Parathyroid adenoma (tissue), 2 donors: ENCODE measurements at regions not wholly inside any gene's neighbourhood (a gene's known extent, or its start where the extent isn't known, plus 50 kb on each side); places are given as distances from the start of the nearest gene placed in this dataset.

Source experiments
- H2AFZ ChIP-seq: fragments of 300-600 bp; sonication (generic); one replicate; pipeline ENCODE4 v1.7.0; 2017; ENCODE audit warnings: antibody characterized with exemption, mild to moderate bottlenecking
- H3K27ac ChIP-seq: fragments of 300-600 bp; sonication (generic); one replicate; pipeline ENCODE4 v1.7.0; 2017
- H3K27me3 ChIP-seq: fragments of 300-600 bp; sonication (generic); one replicate; pipeline ENCODE4 v1.7.0; 2017; ENCODE audit warnings: low read length; ENCODE audit not compliant: control insufficient read depth, insufficient read depth
- H3K36me3 ChIP-seq: fragments of 300-600 bp; sonication (generic); one replicate; pipeline ENCODE4 v1.7.0; 2017; ENCODE audit warnings: low read length; ENCODE audit not compliant: control insufficient read depth, insufficient read depth
- H3K4me1 ChIP-seq: fragments of 300-600 bp; sonication (generic); one replicate; pipeline ENCODE4 v1.7.0; 2017; ENCODE audit warnings: control low read depth
- H3K4me2 ChIP-seq: fragments of 300-600 bp; sonication (generic); one replicate; pipeline ENCODE4 v1.7.0; 2017; ENCODE audit warnings: low read length
- H3K4me3 ChIP-seq: fragments of 300-600 bp; sonication (generic); one replicate; pipeline ENCODE4 v1.7.0; 2017; ENCODE audit warnings: low read depth, low read length
- H3K79me2 ChIP-seq: fragments of 300-600 bp; sonication (generic); one replicate; pipeline ENCODE4 v1.7.0; 2017; ENCODE audit warnings: control low read depth
- H3K9ac ChIP-seq: fragments of 300-600 bp; sonication (generic); one replicate; pipeline ENCODE4 v1.7.0; 2017; ENCODE audit warnings: mild to moderate bottlenecking
- H3K9me3 ChIP-seq: fragments of 300-600 bp; sonication (generic); one replicate; pipeline ENCODE4 v1.7.0; 2017; ENCODE audit warnings: low read length; ENCODE audit not compliant: control insufficient read depth
- CTCF ChIP-seq: fragments of 300-600 bp; sonication (generic); IDR thresholded peaks from one replicate; pipeline ENCODE4 v1.7.0; 2017; ENCODE audit warnings: antibody characterized with exemption, mild to moderate bottlenecking
- donor health status: primary hyperparathyroidism.

- Histone ChIP-seq H3K9me3 (no peaks in the 10 kb centered on the region), H3K36me3 (no peaks in the 10 kb centered on the region), H2AFZ (no peak overlapping the region), H3K4me2 (no peak overlapping the region), H3K9ac (no peak overlapping the region), H3K79me2 (no peaks in the 10 kb centered on the region), H3K27me3 (no peaks in the 10 kb centered on the region), H3K27ac (no peak overlapping the region), H3K4me1 (no peaks in the 10 kb centered on the region), H3K4me3 (no peak overlapping the region)
- TF ChIP-seq CTCF: no peak
Measured at GRCh38 chr11:19357943-19358342, 117.2 kb upstream of the E2F8 start.

- Histone ChIP-seq H3K9ac (no peak overlapping the region), H3K36me3 (no peaks in the 10 kb centered on the region), H3K4me2 (no peak overlapping the region), H3K79me2 (no peaks in the 10 kb centered on the region), H3K9me3 (no peaks in the 10 kb centered on the region), H3K4me3 (no peak overlapping the region), H3K27ac (no peak overlapping the region), H2AFZ (no peak overlapping the region), H3K4me1 (no peaks in the 10 kb centered on the region), H3K27me3 (no peaks in the 10 kb centered on the region)
- TF ChIP-seq CTCF: no peak
Measured at GRCh38 chr11:19355601-19356000, 114.9 kb upstream of the E2F8 start.

- Histone ChIP-seq H3K4me1 (no peaks in the 10 kb centered on the region), H3K9ac (no peak overlapping the region), H3K9me3 (no peaks in the 10 kb centered on the region), H3K4me3 (no peak overlapping the region), H3K36me3 (no peaks in the 10 kb centered on the region), H3K27me3 (no peaks in the 10 kb centered on the region), H3K4me2 (no peak overlapping the region), H3K27ac (no peak overlapping the region), H2AFZ (no peak overlapping the region), H3K79me2 (no peaks in the 10 kb centered on the region)
- no peak for TF ChIP-seq CTCF
Measured at GRCh38 chr11:19353287-19353850, 112.6 kb upstream of the E2F8 start.

GRCh38 chr11:19352771-19353160 is 112.0 kb upstream of the E2F8 start:
- no peaks in the 10 kb centered on the region for H3K79me2 ChIP-seq
- H3K9ac ChIP-seq: no peak overlapping the region
- H3K9me3 ChIP-seq: no peaks in the 10 kb centered on the region
- TF ChIP-seq CTCF: no peak
- H3K4me1 ChIP-seq: no peaks in the 10 kb centered on the region
- H3K36me3 ChIP-seq: no peaks in the 10 kb centered on the region
- no peak overlapping the region for H3K4me2 ChIP-seq
- H3K27me3 ChIP-seq: no peaks in the 10 kb centered on the region
- no peak overlapping the region for H3K4me3 ChIP-seq
- no peak overlapping the region for H3K27ac ChIP-seq
- H2AFZ ChIP-seq: no peak overlapping the region

- H3K79me2 ChIP-seq: no peaks in the 10 kb centered on the region
- no peak overlapping the region for H3K4me3 ChIP-seq
- H3K9me3 ChIP-seq: no peaks in the 10 kb centered on the region
- H3K27ac ChIP-seq: no peak overlapping the region
- H3K27me3 ChIP-seq: no peaks in the 10 kb centered on the region
- no peaks in the 10 kb centered on the region for H3K4me1 ChIP-seq
- TF ChIP-seq CTCF: no peak
- no peak overlapping the region for H3K4me2 ChIP-seq
- no peak overlapping the region for H2AFZ ChIP-seq
- no peak overlapping the region for H3K9ac ChIP-seq
- H3K36me3 ChIP-seq: no peaks in the 10 kb centered on the region
Measured at GRCh38 chr11:19352072-19352770, 111.5 kb upstream of the E2F8 start.
